ENCODE measurements at regions not wholly inside any gene's neighbourhood (a gene's known extent, or its start where the extent isn't known, plus 50 kb on each side); places are given as distances from the start of the nearest gene placed in this dataset.
"Not testable (repeated sequence)": the region's sequence is repeated elsewhere in the genome, so short reads cannot be mapped to it uniquely, and the experiment has no call there.

GRCh38 chr6:144633886-144634285, 348.8 kb downstream of the UTRN start:
- no peaks in the 10 kb centered on the region for H3F3A ChIP-seq (ENCODE audit: low read length, unreplicated experiment)
- H3K27me3 ChIP-seq (ENCODE audit: low read length) = no peaks in the 10 kb centered on the region
- H3K27ac ChIP-seq (ENCODE audit: low read length) = no peak overlapping the region
- no peaks in the 10 kb centered on the region for H3K9me3 ChIP-seq (ENCODE audit: low read length)
- DNase-seq (no peak), ATAC-seq (no peak)
- no peaks in the 10 kb centered on the region for H3K9me2 ChIP-seq (replicated peaks; ENCODE audit: low read length)
- no peaks in the 10 kb centered on the region for H4K20me1 ChIP-seq (ENCODE audit: low read length)
- no peaks in the 10 kb centered on the region for H3K79me2 ChIP-seq (ENCODE audit: low read length)
- H3K4me2 ChIP-seq (ENCODE audit: low read length) = no peak overlapping the region
- CTCF ChIA-PET = no interaction called here
- intact Hi-C loops (cut with micrococcal nuclease) = no loop called here
- BruUV-seq (replicated peaks) = no TSS peak
- no peak overlapping the region for H3K4me3 ChIP-seq (ENCODE audit: low read length)
- no peaks in the 10 kb centered on the region for H3K36me3 ChIP-seq (ENCODE audit: low read depth, low read length)
- no peak overlapping the region for H2AFZ ChIP-seq (ENCODE audit: low read length)
- no peak overlapping the region for H3K9ac ChIP-seq (ENCODE audit: low read length)
- H3K4me1 ChIP-seq (ENCODE audit: insufficient read depth, low read length) = no peaks in the 10 kb centered on the region
- POLR2A ChIA-PET (ENCODE audit: unreplicated experiment) = no interaction called here
- TF ChIP-seq CTCF (conservative IDR thresholded peaks at IDR 0.05; ENCODE audit: low read depth, low read length) = no peak
- no peak for TF ChIP-seq EZH2phosphoT487 (IDR thresholded peaks at IDR 0.05; ENCODE audit: borderline replicate concordance, low read length)
- no peak for TF ChIP-seq EZH2 (IDR thresholded peaks at IDR 0.05; ENCODE audit: low read length, unreplicated experiment)

GRCh38 chr6:144634371-144634770, 349.2 kb downstream of the UTRN start:
- ChIA-PET CTCF (no interaction called here), POLR2A (ENCODE audit: unreplicated experiment) (no interaction called here)
- no peaks in the 10 kb centered on the region for H4K20me1 ChIP-seq (ENCODE audit: low read length)
- no peak overlapping the region for H3K9ac ChIP-seq (ENCODE audit: low read length)
- ATAC-seq = no peak
- no peaks in the 10 kb centered on the region for H3K9me2 ChIP-seq (replicated peaks; ENCODE audit: low read length)
- H3K36me3 ChIP-seq (ENCODE audit: low read depth, low read length) = no peaks in the 10 kb centered on the region
- H3K27me3 ChIP-seq (ENCODE audit: low read length) = no peaks in the 10 kb centered on the region
- BruUV-seq (replicated peaks) = no TSS peak
- H3K9me3 ChIP-seq (ENCODE audit: low read length) = no peaks in the 10 kb centered on the region
- H3F3A ChIP-seq (ENCODE audit: low read length, unreplicated experiment) = no peaks in the 10 kb centered on the region
- TF ChIP-seq EZH2phosphoT487 (IDR thresholded peaks at IDR 0.05; ENCODE audit: borderline replicate concordance, low read length) (no peak), EZH2 (IDR thresholded peaks at IDR 0.05; ENCODE audit: low read length, unreplicated experiment) (no peak), CTCF (conservative IDR thresholded peaks at IDR 0.05; ENCODE audit: low read depth, low read length) (no peak)
- H2AFZ ChIP-seq (ENCODE audit: low read length) = no peak overlapping the region
- no peak overlapping the region for H3K4me2 ChIP-seq (ENCODE audit: low read length)
- no peak overlapping the region for H3K4me3 ChIP-seq (ENCODE audit: low read length)
- no peaks in the 10 kb centered on the region for H3K79me2 ChIP-seq (ENCODE audit: low read length)
- intact Hi-C loops (cut with micrococcal nuclease) = no loop called here
- H3K4me1 ChIP-seq (ENCODE audit: insufficient read depth, low read length) = no peaks in the 10 kb centered on the region
- no peak for DNase-seq
- H3K27ac ChIP-seq (ENCODE audit: low read length) = no peak overlapping the region

GRCh38 chr6:144635051-144635450, 349.9 kb downstream of the UTRN start:
- no peak overlapping the region for H3K9ac ChIP-seq (ENCODE audit: low read length)
- no peaks in the 10 kb centered on the region for H3K9me2 ChIP-seq (replicated peaks; ENCODE audit: low read length)
- H3K4me3 ChIP-seq (ENCODE audit: low read length) = no peak overlapping the region
- H3K79me2 ChIP-seq (ENCODE audit: low read length) = no peaks in the 10 kb centered on the region
- POLR2A ChIA-PET (ENCODE audit: unreplicated experiment) = no interaction called here
- no peak for DNase-seq
- TF ChIP-seq CTCF (conservative IDR thresholded peaks at IDR 0.05; ENCODE audit: low read depth, low read length) (no peak), EZH2 (IDR thresholded peaks at IDR 0.05; ENCODE audit: low read length, unreplicated experiment) (no peak), EZH2phosphoT487 (IDR thresholded peaks at IDR 0.05; ENCODE audit: borderline replicate concordance, low read length) (no peak)
- no peak overlapping the region for H2AFZ ChIP-seq (ENCODE audit: low read length)
- H3F3A ChIP-seq (ENCODE audit: low read length, unreplicated experiment) = no peaks in the 10 kb centered on the region
- H3K4me2 ChIP-seq (ENCODE audit: low read length) = no peak overlapping the region
- no peak for ATAC-seq
- no peaks in the 10 kb centered on the region for H4K20me1 ChIP-seq (ENCODE audit: low read length)
- no peaks in the 10 kb centered on the region for H3K27me3 ChIP-seq (ENCODE audit: low read length)
- CTCF ChIA-PET = no interaction called here
- intact Hi-C loops (cut with micrococcal nuclease) = no loop called here
- H3K36me3 ChIP-seq (ENCODE audit: low read depth, low read length) = no peaks in the 10 kb centered on the region
- no TSS peak for BruUV-seq (replicated peaks)
- no peaks in the 10 kb centered on the region for H3K4me1 ChIP-seq (ENCODE audit: insufficient read depth, low read length)
- no peak overlapping the region for H3K27ac ChIP-seq (ENCODE audit: low read length)
- no peaks in the 10 kb centered on the region for H3K9me3 ChIP-seq (ENCODE audit: low read length)

- H3K9me3 ChIP-seq (ENCODE audit: low read length); H3K79me2 ChIP-seq (ENCODE audit: low read length); CTCF ChIA-PET: not testable (repeated sequence)
Observed at GRCh38 chr6:144636025-144636424, 350.9 kb downstream of the UTRN start.

More at GRCh38 chr6:144636025-144636424, 350.9 kb downstream of the UTRN start:
- POLR2A ChIA-PET (ENCODE audit: unreplicated experiment); H2AFZ ChIP-seq (ENCODE audit: low read length); H3K27me3 ChIP-seq (ENCODE audit: low read length); intact Hi-C loops (cut with micrococcal nuclease); H3K27ac ChIP-seq (ENCODE audit: low read length); ATAC-seq; H3K4me2 ChIP-seq (ENCODE audit: low read length); H3K9me2 ChIP-seq (replicated peaks; ENCODE audit: low read length); H4K20me1 ChIP-seq (ENCODE audit: low read length); DNase-seq; BruUV-seq (replicated peaks); H3K9ac ChIP-seq (ENCODE audit: low read length); H3K4me1 ChIP-seq (ENCODE audit: insufficient read depth, low read length); H3K36me3 ChIP-seq (ENCODE audit: low read depth, low read length); H3F3A ChIP-seq (ENCODE audit: low read length, unreplicated experiment); H3K4me3 ChIP-seq (ENCODE audit: low read length): not testable (repeated sequence)

All from PC-3 (cell line).